Fibroblast of peridontal ligament (primary cell): ENCODE measurements at regions not wholly inside any gene's neighbourhood (a gene's known extent, or its start where the extent isn't known, plus 50 kb on each side); places are given as distances from the start of the nearest gene placed in this dataset.

Experiments used
- DNase-seq: peaks from one replicate; pipeline ENCODE4 v3.0.0-alpha.2; 2010; ENCODE audit errors: extremely low read depth

DNA sequence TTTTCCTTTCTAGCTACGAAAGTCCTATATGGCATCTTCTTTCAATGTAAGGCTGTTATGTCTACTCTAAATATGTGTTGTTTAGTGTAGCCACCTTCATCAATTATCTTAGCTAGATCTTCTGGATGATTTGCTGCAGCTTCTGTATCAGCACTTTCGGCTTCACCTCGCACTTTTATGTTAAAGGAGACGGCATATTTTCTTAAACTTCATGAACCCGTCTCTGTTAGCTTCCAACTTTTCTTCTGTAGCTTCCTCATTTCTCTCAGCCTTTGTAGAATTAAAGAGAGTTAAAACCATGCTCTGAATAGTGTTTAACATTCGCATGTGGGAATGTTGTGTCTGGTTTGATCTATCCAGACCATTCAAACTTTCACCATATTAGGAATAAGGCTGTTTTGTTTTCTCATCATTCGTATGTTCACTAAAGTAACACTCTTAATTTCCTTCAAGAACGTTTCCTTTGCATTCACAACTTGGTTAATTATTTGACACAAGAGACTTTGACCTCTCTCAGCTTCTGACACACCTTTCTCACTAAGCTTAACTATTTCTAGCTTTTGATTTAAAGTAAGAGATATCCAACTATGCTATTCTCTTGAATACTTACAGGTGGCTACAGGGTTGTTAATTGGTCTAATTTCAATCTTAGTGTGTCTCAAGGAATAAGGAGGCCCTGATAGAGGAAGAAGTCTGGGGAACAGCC, 476.8 kb downstream of the GABRG1 start:
- DNase-seq, result no peak

- DNase-seq, result no peak
These were observed 483.6 kb downstream of the GABRG1 start for GRCh38 chr4:45640281-45640680.

DNA sequence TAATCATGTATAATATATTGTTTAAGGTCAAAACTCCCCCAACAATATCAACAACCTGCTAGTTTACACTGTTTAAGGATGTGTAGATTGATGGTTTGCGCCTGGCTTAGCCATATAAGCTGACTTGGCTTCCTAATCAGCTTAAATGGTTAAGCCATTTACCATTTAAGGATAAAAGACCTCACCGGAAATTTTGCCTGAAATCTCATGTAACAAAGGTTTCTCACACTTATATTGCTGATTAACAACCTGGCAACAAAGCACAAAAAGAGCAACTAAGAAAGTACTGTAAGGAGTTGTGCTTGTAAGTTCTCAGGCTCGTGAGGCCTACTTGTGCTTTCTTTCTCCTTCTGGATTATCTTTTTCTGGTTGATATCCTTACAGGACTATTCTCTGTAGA, 485.2 kb downstream of the GABRG1 start:
- no peak for DNase-seq

GRCh38 chr4:45636175-45636574, 487.7 kb downstream of the GABRG1 start:
- no peak for DNase-seq

- peak; percentile 1 for DNase-seq
These were observed 494.1 kb downstream of the GABRG1 start for GRCh38 chr4:45629717-45630116.

DNA sequence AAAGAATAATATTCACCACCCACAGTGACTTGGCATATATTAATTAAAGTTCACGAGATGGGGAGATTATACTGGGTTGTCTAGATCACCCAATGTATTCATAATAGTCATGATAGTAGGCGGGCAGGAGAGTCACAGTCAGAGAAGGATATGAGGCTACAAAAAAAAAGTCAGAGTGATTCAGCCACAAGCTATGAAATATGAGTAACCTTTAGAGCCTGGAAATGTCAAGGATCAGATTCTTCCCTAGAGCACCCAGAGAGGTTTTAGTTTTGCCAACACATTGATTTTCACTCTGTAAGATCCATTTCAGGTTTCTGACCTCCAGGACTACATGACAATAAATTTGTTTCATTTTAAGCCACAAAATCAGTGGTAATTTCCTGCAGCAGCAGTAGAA, 501.9 kb downstream of the GABRG1 start:
- DNase-seq, result peak; percentile 29

DNA sequence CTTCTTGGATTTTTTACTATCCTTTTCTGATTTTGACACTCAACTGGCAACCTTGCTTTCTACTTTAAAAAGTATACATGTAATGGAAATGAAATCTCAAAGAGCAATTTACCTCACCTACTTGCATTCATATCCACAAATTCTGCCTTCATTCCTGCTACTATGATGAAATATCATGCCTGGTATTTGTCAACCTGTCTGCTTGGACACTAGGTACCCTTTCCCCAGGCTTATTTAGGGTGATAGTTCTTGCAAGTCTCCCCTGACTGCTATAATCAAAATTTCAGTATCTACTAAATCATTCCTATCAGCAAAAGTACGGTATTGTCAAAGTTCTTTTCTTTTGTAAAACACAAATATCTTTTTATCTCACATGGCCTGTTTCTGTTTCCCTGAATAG, 503.0 kb downstream of the GABRG1 start:
- DNase-seq, result no peak

GRCh38 chr4:45596379-45597101, 527.3 kb downstream of the GABRG1 start:
- DNase-seq, result no peak

DNA sequence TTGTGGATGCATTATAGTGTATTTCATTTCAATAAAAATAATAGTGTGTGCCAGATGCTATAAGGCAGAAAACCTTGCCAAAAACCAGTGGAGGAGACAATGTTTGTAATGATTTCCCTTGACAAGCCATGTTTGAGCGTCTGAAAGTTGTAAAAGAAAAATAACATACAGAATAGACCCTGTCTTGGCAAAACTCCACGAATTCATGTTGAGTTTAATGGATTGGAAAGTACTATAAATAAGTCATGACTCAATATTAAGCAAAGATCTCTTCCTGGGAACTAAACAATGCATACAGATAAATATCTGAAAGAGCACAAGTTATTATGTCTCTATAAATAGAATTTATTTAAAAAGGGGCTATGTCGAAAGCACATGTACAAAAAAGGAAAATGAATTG, 543.5 kb downstream of the GABRG1 start:
- no peak for DNase-seq

- no peak for DNase-seq
These were observed 545.0 kb downstream of the GABRG1 start for GRCh38 chr4:45578874-45579273.

DNA sequence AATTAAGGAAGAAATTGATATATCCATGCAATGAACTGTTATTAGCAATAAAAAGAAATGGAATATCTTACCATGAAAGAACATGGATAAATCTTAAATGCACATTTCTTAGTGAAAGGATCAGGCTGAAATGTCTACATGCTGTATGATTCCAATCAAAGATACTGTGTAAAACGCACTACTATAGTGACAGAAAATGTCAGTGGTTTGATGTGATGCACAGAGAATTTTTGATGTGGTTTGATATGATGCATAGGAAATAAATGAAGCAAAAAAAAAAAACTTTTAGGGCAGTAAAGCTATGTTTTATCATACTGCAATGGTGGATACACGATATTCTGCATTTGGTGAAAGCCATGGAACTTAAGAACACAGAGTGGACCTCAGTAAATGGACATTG, 547.6 kb downstream of the GABRG1 start:
- no peak for DNase-seq

GRCh38 chr4:45569619-45570018, 554.2 kb downstream of the GABRG1 start:
- DNase-seq, result no peak

DNA sequence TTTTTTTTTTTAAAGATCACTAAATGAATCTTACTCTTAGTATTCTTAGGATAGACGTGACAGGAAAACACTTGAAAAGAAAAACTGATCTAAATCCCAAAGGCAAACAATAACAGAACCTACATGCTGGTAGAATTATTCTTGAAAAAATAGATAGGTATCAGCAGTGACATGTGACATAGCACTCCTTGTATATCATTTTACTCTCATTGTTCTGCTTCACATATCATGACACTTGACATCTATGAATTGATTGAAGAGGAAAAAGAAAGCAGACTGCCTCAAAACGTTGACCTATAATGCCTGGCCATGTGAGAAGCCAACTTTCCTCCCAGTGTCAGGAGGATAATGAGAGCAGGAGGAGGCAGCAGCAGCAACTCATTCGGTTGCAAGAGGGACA, 555.2 kb downstream of the GABRG1 start:
- no peak for DNase-seq

DNA sequence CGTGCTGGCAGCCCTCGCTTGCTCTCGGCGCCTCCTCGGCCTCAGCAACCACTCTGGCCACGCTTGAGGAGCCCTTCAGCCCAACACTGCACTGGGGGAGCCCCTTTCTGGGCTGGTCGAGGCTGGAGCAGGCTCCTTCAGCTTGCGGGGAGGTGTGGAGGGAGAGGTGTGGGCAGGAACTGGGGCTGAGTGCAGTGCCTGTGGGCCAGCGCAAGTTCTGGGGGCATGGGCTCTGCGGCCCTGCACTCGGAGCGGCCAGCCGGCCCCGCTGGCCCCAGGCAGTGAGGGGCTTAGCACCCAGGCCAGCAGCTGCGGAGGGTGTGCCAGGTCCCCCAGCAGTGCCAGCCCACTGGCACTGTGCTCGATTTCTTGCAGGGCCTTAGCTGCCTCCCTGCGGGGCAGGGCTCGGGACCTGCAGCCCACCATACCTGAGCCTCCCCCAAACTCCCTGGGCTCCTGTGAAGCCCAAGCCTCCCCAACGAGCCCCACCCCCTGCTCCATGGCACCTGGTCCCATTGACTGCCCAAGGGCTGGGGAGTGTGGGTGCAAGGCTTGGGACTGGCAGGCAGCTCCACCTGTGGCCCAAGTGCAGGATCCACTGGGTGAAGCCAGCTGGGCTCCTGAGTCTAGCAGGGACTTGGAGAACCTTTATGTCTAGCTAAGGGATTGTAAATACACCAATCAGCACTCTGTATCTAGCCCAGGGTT, 556.8 kb downstream of the GABRG1 start:
- no peak for DNase-seq

GRCh38 chr4:45554423-45554822, 569.4 kb downstream of the GABRG1 start:
- no peak for DNase-seq

- no peak for DNase-seq
These were observed 573.0 kb downstream of the GABRG1 start for GRCh38 chr4:45550766-45551366.

DNA sequence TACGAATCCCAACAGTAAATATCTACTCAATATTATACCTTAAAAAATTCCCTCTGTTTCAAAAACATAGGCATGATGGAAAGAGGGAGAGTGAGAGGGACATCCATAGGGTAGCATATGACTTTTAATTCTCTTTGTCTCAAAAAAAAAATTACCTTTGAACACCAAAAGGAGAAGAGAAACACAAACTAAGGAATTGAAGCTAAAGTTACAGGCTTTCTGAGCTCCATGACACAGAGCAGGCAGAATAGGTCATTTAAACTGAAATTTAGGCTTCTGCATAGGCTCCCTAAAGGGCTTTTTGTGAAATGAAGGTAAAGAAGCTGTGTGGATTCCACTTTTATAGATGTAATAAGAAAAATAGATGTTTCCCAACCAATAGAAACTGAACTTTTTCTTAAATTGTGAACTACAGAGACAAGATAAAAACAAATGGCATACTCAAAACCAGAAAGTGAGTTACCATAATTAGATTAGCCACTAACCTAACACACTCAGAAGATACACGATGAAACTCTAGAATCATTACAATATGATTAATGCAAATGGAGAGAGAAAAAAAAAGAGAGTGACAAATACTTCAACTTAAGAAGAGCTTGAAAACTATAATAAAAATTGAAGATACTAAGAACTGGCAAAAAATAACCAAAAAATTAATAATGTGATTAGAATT, 584.6 kb downstream of the GABRG1 start:
- DNase-seq, result no peak

- DNase-seq, result no peak
These were observed 593.4 kb downstream of the GABRG1 start for GRCh38 chr4:45530498-45530897.

- DNase-seq, result no peak
These were observed 596.7 kb downstream of the GABRG1 start for GRCh38 chr4:45527160-45527559.

DNA sequence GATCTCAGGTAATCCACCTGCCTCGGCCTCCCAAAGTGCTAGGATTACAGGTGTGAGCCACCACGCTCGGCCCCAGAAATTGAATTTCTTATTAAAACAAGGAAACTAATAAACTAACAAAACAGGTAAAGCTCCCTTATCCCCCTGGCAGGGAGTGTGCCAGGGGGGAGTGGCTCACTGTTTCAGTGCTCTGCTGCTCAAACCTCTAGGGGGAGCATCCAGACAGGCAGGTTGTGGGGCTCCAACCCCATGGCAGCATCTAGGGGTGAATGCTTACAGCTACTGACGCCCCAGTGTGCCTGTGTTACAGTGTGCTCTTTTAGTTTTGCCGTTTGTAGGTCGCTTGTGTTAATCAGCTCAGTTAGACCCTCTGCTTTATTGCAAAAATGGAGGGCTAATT, 605.0 kb downstream of the GABRG1 start:
- DNase-seq, result no peak

GRCh38 chr4:45502471-45502870, 621.4 kb downstream of the GABRG1 start:
- DNase-seq, result no peak

GRCh38 chr4:45484740-45485139, 639.1 kb downstream of the GABRG1 start:
- no peak for DNase-seq
